ENCODE measurements at regions not wholly inside any gene's neighbourhood (a gene's known extent, or its start where the extent isn't known, plus 50 kb on each side); places are given as distances from the start of the nearest gene placed in this dataset.

DNA sequence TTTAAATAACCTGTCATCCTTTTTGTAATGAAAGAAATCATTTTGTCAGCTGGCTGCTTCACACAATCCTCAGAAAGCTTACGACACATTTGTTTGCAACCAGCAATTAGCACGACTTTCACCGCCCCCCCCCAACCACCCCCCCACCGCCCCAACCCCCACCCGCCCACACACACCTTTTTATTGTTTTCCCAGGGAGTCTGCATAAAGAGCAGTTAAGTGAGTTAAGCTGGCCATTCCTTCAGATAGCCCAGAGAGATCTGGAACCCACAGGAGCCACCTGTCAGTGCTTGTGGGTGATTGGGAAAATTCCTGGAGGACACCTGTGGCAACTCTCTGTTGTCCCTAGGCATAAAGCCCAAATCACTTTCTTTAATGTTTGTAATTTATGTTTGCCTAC is 175.7 kb upstream of the FMR1 start:
- TF ChIP-seq, protein P1, sequence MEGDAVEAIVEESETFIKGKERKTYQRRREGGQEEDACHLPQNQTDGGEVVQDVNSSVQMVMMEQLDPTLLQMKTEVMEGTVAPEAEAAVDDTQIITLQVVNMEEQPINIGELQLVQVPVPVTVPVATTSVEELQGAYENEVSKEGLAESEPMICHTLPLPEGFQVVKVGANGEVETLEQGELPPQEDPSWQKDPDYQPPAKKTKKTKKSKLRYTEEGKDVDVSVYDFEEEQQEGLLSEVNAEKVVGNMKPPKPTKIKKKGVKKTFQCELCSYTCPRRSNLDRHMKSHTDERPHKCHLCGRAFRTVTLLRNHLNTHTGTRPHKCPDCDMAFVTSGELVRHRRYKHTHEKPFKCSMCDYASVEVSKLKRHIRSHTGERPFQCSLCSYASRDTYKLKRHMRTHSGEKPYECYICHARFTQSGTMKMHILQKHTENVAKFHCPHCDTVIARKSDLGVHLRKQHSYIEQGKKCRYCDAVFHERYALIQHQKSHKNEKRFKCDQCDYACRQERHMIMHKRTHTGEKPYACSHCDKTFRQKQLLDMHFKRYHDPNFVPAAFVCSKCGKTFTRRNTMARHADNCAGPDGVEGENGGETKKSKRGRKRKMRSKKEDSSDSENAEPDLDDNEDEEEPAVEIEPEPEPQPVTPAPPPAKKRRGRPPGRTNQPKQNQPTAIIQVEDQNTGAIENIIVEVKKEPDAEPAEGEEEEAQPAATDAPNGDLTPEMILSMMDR (IDR thresholded peaks at IDR 0.05; ENCODE audit: low read length, missing control alignments) = no peak
- no peak for DNase-seq (ENCODE audit: low read depth)
- no peak overlapping the region for H3K4me3 ChIP-seq (replicated peaks; ENCODE audit: low read depth, low read length)

DNA sequence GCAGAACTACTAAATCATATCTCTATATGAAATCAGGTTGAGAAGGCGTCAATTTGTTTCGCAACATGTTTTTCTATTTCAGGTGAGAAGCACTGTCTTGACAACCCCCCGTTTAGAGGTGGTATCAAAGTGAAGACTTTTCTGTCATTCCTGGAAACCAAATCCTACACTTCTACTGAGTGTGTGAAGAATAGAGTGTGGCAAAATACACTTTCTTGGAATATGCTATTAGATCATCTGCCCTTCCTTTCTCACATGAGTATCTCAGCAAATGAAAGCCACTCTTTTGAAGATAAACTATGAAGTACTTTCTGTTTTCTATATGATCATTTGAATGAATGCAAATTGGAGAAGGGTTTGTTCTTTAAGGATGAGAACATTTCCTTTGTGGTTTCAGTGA is 174.0 kb upstream of the FMR1 start:
- TF ChIP-seq, protein P1 (IDR thresholded peaks at IDR 0.05; ENCODE audit: low read length, missing control alignments) = no peak
- H3K4me3 ChIP-seq (replicated peaks; ENCODE audit: low read depth, low read length) = no peak overlapping the region
- no peak for DNase-seq (ENCODE audit: low read depth)

DNA sequence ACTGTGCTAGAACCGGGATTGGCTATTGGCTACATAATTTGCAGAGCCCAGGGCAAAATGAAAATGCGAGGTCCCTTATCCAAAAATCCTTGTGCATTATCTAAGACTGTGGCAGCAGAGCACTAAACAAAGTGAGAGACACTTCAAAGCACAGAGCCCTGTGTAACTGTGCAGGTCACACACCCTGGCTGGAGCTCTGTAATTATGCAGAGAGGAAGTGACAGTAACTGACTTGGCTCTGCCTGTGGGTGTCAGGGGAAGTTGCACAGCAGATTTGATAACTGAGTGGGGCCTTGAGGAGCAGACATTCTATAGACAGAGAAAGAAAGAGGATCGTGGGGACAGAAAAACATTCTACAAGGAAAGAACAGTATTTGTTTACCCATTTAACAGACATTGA is 173.5 kb upstream of the FMR1 start:
- DNase-seq (ENCODE audit: low read depth) = no peak
- H3K4me3 ChIP-seq (replicated peaks; ENCODE audit: low read depth, low read length) = no peak overlapping the region
- TF ChIP-seq, protein P1 (IDR thresholded peaks at IDR 0.05; ENCODE audit: low read length, missing control alignments) = no peak

DNA sequence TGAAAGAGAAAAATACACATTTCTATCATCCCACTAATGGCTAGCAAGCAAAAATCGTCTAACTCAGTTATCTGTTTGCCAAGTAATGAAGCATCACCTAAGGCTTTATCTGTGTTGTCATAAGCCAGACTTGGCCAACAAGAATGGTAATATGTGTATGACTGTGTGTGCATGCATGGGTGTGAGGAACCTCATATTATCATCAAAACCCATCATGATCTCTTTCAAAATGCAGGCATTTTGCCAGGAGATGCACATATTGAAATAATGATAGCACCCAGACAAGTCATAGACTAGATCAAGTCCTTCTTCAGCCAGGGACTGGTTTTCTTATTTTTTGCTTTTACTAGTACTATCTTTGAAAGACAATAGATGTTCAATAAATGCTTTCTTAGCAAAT is 172.5 kb upstream of the FMR1 start:
- no peak for DNase-seq (ENCODE audit: low read depth)
- TF ChIP-seq, protein P1 (IDR thresholded peaks at IDR 0.05; ENCODE audit: low read length, missing control alignments) = no peak
- H3K4me3 ChIP-seq (replicated peaks; ENCODE audit: low read depth, low read length) = no peak overlapping the region

DNA sequence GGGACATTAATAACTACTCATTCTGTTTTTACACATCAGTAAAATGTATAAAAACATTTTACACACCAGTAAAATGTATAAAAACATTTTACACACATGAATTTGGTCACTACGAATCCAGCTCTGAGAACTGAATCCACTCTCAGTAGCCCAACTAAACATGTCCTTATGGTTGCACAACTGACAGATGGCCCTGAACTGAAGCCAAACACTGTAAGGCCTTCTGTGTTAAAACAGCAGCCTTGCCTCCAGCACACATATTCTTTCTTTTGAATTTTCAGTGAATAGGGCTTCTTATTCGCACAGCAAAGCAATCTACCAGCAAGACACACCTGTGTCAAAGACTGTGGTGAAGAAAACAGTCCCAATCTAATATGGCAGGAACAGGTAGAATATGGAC is 169.9 kb upstream of the FMR1 start:
- TF ChIP-seq, protein P1 (IDR thresholded peaks at IDR 0.05; ENCODE audit: low read length, missing control alignments) = no peak
- DNase-seq (ENCODE audit: low read depth) = no peak
- H3K4me3 ChIP-seq (replicated peaks; ENCODE audit: low read depth, low read length) = no peak overlapping the region

DNA sequence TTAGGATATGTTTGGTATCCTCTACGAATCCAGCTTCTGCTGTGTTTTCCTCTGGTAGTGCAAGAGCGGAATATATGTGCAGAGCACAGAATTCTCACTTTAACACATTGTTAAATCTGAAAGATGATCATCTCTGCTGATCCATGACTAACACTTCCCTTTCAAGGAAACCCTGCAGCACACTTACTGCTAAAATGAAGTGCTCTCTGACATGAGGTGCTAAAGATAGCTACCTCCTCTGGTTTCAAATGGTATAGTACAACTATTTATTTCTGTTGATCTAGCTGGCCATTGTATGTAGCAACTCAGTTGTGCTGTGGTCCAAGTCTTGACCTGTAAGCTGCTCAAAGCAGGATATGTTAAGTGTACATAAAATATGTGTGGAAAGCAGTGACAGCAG is 162.4 kb upstream of the FMR1 start:
- TF ChIP-seq, protein P1 (IDR thresholded peaks at IDR 0.05; ENCODE audit: low read length, missing control alignments) = no peak
- H3K4me3 ChIP-seq (replicated peaks; ENCODE audit: low read depth, low read length) = no peak overlapping the region
- DNase-seq (ENCODE audit: low read depth) = no peak

DNA sequence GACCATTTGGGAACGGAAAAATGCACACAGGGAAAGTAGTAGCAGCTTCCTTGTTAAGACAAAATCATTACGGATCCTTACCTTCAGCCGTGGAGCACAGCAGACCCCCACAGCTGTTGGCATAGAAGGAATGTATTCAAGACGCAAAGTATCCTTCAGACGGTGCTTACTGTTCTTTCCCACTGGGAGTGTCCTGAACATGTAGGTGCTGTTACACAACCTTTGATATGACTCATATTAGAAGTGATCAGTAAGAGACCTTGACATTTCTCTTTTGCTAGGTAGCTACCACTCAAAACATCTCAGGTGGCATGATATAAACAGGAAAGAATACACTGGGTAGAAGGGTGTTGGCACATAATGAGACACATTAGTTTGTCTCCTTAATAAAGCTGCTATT is 154.0 kb upstream of the FMR1 start:
- no peak overlapping the region for H3K4me3 ChIP-seq (replicated peaks; ENCODE audit: low read depth, low read length)
- TF ChIP-seq, protein P1 (IDR thresholded peaks at IDR 0.05; ENCODE audit: low read length, missing control alignments) = no peak
- DNase-seq (ENCODE audit: low read depth) = no peak

Measured in fibroblast of pulmonary artery (primary cell).